M059J (cell line): ENCODE measurements at regions not wholly inside any gene's neighbourhood (a gene's known extent, or its start where the extent isn't known, plus 50 kb on each side); places are given as distances from the start of the nearest gene placed in this dataset.
"Not testable (repeated sequence)": the region's sequence is repeated elsewhere in the genome, so short reads cannot be mapped to it uniquely, and the experiment has no call there.

Experiments
- DNase-seq: peaks from one replicate; pipeline ENCODE4 v3.0.0-alpha.2; 2012; ENCODE audit warnings: low read depth

- no peak for DNase-seq
These were observed 143.9 kb upstream of the ASB18 start for GRCh38 chr2:236408090-236408489.

- no peak for DNase-seq
These were observed 144.6 kb upstream of the ASB18 start for GRCh38 chr2:236408786-236409185.

- no peak for DNase-seq
These were observed 151.7 kb upstream of the ASB18 start for GRCh38 chr2:236415684-236416444.

GRCh38 chr2:236417150-236417549 is 152.5 kb upstream of the ACKR3 start:
- no peak for DNase-seq

- no peak for DNase-seq
These were observed 139.0 kb upstream of the ACKR3 start for GRCh38 chr2:236430584-236430983.

- no peak for DNase-seq
These were observed 135.0 kb upstream of the ACKR3 start for GRCh38 chr2:236434593-236434992.

- no peak for DNase-seq
These were observed 129.3 kb upstream of the ACKR3 start for GRCh38 chr2:236440110-236440881.

- DNase-seq = no peak
These were observed 125.4 kb upstream of the ACKR3 start for GRCh38 chr2:236444187-236444586.

GRCh38 chr2:236445678-236446077 is 123.9 kb upstream of the ACKR3 start:
- DNase-seq = no peak

- DNase-seq = no peak
These were observed 123.1 kb upstream of the ACKR3 start for GRCh38 chr2:236446521-236446920.

- no peak for DNase-seq
These were observed 120.4 kb upstream of the ACKR3 start for GRCh38 chr2:236449167-236449761.

GRCh38 chr2:236452238-236452637 is 117.4 kb upstream of the ACKR3 start:
- no peak for DNase-seq

GRCh38 chr2:236454076-236454475 is 115.5 kb upstream of the ACKR3 start:
- DNase-seq = no peak

GRCh38 chr2:236459393-236459792 is 110.2 kb upstream of the ACKR3 start:
- DNase-seq = no peak

GRCh38 chr2:236464140-236464539 is 105.5 kb upstream of the ACKR3 start:
- no peak for DNase-seq

GRCh38 chr2:236472720-236473495 is 96.7 kb upstream of the ACKR3 start:
- no peak for DNase-seq

GRCh38 chr2:236473691-236474090 is 95.9 kb upstream of the ACKR3 start:
- DNase-seq = no peak

- no peak for DNase-seq
These were observed 89.8 kb upstream of the ACKR3 start for GRCh38 chr2:236479814-236480213.

- no peak for DNase-seq
These were observed 86.5 kb upstream of the ACKR3 start for GRCh38 chr2:236483102-236483501.

GRCh38 chr2:236485519-236485918 is 84.1 kb upstream of the ACKR3 start:
- no peak for DNase-seq

- DNase-seq = not testable (repeated sequence)
These were observed 80.5 kb upstream of the ACKR3 start for GRCh38 chr2:236489083-236489482.

- DNase-seq = no peak
These were observed 79.7 kb upstream of the ACKR3 start for GRCh38 chr2:236489895-236490404.
